Mucosa of rectum (tissue), 2 donors: ENCODE measurements at regions not wholly inside any gene's neighbourhood (a gene's known extent, or its start where the extent isn't known, plus 50 kb on each side); places are given as distances from the start of the nearest gene placed in this dataset.

Source experiments
- H3K27ac ChIP-seq, 2 donors: one replicate each; pipeline ENCODE4 v1.7.0; 2013; ENCODE audit warnings: inconsistent platforms in 2 of 2, low read depth in 2 of 2, low read length in 2 of 2
- H3K27me3 ChIP-seq, 2 donors: one replicate each; pipeline ENCODE4 v1.7.0; 2013; ENCODE audit warnings: low read length in 2 of 2; ENCODE audit not compliant: control insufficient read depth in 2 of 2, insufficient read depth in 2 of 2
- H3K36me3 ChIP-seq, 2 donors: one replicate each; pipeline ENCODE4 v1.7.0; 2013; ENCODE audit warnings: low read length in 2 of 2; ENCODE audit not compliant: control insufficient read depth in 2 of 2, insufficient read depth in 2 of 2
- H3K4me1 ChIP-seq, 2 donors: one replicate each; pipeline ENCODE4 v1.7.0; 2013; ENCODE audit warnings: low read length in 2 of 2, mild to moderate bottlenecking in 1 of 2; ENCODE audit not compliant: control insufficient read depth in 2 of 2, insufficient read depth in 2 of 2
- H3K4me3 ChIP-seq, 2 donors: one replicate each; pipeline ENCODE4 v1.7.0; 2013; ENCODE audit warnings: low read length in 2 of 2
- H3K9ac ChIP-seq, 2 donors: one replicate each; pipeline ENCODE4 v1.7.0; 2013; ENCODE audit warnings: low read length in 2 of 2, low read depth in 1 of 2, mild to moderate bottlenecking in 1 of 2
- H3K9me3 ChIP-seq, 2 donors: one replicate each; pipeline ENCODE4 v1.7.0; 2013; ENCODE audit warnings: low read length in 2 of 2; ENCODE audit not compliant: control insufficient read depth in 2 of 2
- donor health status: healthy.
- donor health status: Normal muscosa, but diverticular disease.

DNA sequence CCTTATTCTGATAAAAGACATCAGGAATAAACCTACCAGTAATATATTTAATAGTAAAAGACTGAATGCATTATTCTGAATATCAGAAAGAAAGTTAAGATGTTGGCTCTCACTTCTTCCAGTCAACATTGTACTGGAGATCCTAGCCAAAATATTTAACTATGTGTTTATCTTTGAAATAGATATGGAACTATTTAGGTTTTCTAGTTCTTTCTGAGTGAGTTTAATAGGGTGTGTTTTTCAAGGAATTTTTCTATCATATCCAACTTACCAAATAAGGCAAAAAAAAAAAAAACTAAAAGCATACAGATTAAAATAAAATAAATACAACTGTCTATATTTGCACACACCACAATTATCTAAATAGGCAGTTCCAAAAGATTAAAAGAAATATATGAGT lies 478.9 kb upstream of the LMO3 start:
- no peak overlapping the region for H3K27ac ChIP-seq
- peaks cover 0 to 2% of the 10 kb centered on the region in 2 donors for H3K9me3 ChIP-seq
- no peak overlapping the region for H3K9ac ChIP-seq
- no peaks in the 10 kb centered on the region for H3K4me1 ChIP-seq
- H3K36me3 ChIP-seq, result no peaks in the 10 kb centered on the region
- no peaks in the 10 kb centered on the region for H3K27me3 ChIP-seq
- H3K4me3 ChIP-seq, result no peak overlapping the region

DNA sequence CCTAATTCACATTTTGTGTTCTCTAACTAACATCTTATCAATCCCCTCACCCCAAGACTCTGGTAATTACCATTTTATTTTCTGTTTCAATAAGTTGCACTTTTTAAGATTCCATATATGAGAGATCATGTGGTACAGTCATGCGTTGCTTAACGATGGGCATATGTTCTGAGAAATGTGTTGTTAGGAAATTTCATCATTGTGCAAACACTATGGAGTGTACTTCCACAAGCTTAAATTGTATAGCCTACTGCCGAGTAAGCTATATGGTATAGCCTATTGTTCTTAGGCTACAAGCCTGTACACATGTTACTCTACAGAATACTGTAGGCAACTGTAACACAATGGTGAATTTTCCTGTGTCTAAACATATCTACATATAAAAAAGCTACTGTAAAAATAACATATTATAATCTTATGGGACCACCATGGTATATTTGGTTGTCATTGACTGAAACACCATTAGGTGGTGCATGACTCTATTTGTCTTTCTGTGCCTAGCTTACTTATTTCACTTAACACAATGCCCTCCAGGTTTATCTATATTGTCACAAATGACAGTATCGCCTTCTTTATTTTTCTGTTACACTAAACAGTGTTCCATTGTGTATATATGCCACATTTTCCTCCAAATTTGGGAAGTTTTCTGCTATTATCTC lies 473.4 kb upstream of the LMO3 start:
- Histone ChIP-seq H3K9ac (no peak overlapping the region), H3K9me3 (peaks cover 0 to 2% of the 10 kb centered on the region in 2 donors), H3K4me1 (no peaks in the 10 kb centered on the region), H3K36me3 (no peaks in the 10 kb centered on the region), H3K27me3 (no peaks in the 10 kb centered on the region), H3K4me3 (no peak overlapping the region), H3K27ac (no peak overlapping the region)

DNA sequence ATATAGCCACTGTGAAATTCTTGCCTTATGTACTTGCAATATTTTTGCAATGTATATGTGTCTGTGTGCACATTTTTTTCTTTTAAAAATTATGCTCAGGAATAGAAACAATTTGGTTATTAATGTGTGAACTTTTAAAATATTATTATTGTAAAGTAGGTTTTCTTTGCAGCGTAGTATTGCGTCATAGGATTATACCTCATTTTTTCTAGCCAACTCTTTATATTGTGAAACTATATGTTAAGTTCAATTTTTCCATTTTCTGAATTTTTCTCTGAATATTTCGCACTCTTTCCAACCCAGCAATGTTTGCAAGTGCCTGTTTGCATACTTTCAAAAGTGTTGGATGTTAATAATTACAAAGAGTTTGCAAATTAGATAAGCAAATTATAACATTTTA lies 471.6 kb upstream of the LMO3 start:
- H3K27ac ChIP-seq, result no peak overlapping the region
- no peaks in the 10 kb centered on the region for H3K4me1 ChIP-seq
- H3K36me3 ChIP-seq, result no peaks in the 10 kb centered on the region
- no peaks in the 10 kb centered on the region for H3K27me3 ChIP-seq
- no peak overlapping the region for H3K9ac ChIP-seq
- no peak overlapping the region for H3K4me3 ChIP-seq
- peaks cover 0 to 2% of the 10 kb centered on the region in 2 donors for H3K9me3 ChIP-seq

DNA sequence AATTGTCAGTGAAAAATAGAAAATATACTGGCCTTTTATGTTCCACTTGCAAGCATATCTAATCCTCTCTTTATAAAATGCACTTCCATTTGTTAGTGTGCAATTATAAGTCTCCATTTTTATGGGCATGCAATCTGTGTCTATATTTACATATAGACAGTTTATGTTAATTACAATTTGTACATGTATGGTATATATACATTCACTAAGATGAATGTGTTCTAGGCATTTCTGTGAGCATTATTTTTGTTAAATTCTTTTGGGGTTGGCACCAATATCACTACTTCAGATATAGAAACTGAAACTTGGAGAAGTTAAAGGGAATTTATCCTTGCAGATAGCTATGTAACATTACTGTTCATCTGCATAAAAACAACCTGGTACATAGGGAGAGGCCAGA lies 470.8 kb upstream of the LMO3 start:
- Histone ChIP-seq H3K4me1 (no peaks in the 10 kb centered on the region), H3K27me3 (no peaks in the 10 kb centered on the region), H3K9me3 (no peaks in the 10 kb centered on the region), H3K27ac (no peak overlapping the region), H3K4me3 (no peak overlapping the region), H3K9ac (no peak overlapping the region), H3K36me3 (no peaks in the 10 kb centered on the region)

DNA sequence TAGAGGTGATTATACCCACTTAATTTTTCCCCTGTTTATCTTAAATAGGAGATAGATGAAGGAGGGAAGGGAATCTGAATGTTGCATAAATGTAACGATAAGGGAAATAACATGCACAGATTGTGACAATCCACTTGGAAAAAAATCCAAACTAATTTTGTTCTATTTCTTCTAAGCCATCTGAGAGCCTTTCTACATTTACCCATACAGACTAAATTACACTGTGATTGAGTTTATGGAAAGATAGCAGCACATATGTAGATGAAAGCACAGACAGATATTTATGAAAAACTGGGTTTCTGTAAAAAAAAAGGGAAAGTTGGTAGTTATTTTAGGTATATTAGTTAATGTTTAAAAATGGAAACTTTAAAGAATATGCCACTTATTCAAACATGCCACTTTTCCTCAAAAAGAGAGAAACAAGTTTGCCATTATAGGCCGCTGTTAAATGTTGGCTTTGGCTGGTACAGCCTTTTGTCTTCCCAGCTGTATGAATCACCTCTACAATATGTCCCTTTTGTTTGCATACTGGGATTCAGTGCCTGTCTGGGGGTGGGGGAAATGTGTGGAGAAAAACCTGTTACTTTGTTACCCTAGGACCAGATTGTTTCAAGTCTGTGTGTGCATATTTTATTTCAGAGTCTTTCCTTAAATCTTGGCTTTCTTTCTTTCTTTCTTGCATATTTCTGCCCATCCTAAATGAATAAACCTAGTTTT lies 470.2 kb upstream of the LMO3 start:
- no peaks in the 10 kb centered on the region for H3K36me3 ChIP-seq
- H3K27me3 ChIP-seq, result no peaks in the 10 kb centered on the region
- H3K27ac ChIP-seq, result no peak overlapping the region
- H3K4me1 ChIP-seq, result no peaks in the 10 kb centered on the region
- H3K4me3 ChIP-seq, result no peak overlapping the region
- H3K9me3 ChIP-seq, result no peaks in the 10 kb centered on the region
- no peak overlapping the region for H3K9ac ChIP-seq

DNA sequence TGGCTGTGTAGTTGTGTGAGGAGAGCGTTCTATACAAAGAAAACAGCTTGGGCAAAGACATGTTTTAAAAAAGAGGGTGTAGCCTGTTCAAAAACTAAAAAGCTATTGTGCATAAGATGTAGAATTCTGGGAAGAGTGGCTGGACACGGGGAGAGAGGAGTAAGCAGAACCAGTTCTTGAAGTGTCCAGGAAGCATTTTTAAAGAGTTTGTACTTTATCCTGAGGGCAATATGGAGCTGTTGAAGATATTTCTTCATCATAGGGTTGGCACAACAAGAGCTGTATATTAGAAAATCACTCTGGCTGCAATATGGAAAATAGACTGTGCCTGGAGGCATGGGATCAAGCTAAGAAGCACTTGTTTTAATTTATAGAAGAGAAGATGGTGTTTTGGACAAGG lies 458.9 kb upstream of the LMO3 start:
- Histone ChIP-seq H3K27me3 (no peaks in the 10 kb centered on the region), H3K36me3 (no peaks in the 10 kb centered on the region), H3K4me1 (no peaks in the 10 kb centered on the region), H3K27ac (no peak overlapping the region), H3K9me3 (peaks cover 0 to 3% of the 10 kb centered on the region in 2 donors), H3K9ac (no peak overlapping the region), H3K4me3 (no peak overlapping the region)

DNA sequence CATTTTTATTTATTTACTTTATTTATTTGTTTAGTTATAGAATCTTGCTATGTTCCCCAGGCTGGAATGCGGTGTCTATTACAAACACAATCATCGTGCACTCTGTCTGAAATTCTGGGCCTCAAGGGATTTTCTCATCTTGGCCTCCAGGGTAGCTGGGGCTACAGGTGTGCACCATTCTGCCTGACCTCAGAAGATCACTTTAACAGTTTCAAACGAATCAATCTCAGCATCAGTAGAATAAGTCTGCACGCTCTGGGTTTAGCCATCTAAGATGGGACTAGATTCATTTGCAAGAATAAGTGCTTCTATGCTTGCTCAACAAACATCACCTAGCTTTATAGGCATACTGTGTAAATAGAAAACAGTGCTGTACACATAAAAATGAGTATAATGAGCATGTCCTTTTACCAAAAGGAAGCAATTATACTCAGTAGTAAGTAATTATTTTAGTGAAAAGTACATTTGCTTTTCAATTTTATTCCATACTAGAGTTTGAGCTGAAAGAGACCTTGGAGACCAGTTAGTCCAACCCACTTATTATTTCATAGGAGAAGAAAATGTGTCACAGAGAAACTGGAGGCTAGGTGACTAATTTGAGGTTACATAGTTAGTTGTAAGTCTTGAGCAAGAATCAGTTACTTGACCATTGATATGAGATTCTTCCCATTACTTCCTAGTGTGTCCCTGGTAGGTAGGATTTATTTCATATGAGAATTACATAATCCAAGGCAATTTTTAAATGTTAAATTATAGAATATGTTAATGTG lies 456.5 kb upstream of the LMO3 start:
- no peaks in the 10 kb centered on the region for H3K36me3 ChIP-seq
- no peaks in the 10 kb centered on the region for H3K4me1 ChIP-seq
- H3K27ac ChIP-seq, result no peak overlapping the region
- H3K27me3 ChIP-seq, result no peaks in the 10 kb centered on the region
- peaks cover 0 to 3% of the 10 kb centered on the region in 2 donors for H3K9me3 ChIP-seq
- H3K9ac ChIP-seq, result no peak overlapping the region
- no peak overlapping the region for H3K4me3 ChIP-seq

DNA sequence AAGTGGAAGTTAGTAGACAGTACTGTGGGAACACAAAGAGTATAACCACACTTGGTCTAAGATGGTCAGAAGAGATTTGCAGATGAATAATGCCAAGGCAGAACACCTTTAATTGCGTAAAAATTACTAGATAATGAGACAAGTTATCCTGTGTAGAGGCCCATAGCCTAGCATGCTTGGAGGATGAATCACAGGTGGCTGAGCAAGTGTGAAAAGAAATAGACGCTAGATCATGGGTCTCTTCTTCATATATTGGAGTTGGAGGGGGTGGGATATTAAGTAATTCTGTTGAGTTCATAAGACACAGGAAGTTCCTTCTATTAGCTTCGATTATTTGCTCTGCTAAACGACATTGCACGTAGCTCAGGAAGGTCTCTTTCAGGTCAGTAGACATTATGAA lies 454.3 kb upstream of the LMO3 start:
- Histone ChIP-seq H3K27me3 (no peaks in the 10 kb centered on the region), H3K27ac (no peak overlapping the region), H3K4me3 (no peak overlapping the region), H3K9ac (no peak overlapping the region), H3K36me3 (no peaks in the 10 kb centered on the region), H3K4me1 (no peaks in the 10 kb centered on the region), H3K9me3 (peaks cover 0 to 3% of the 10 kb centered on the region in 2 donors)

DNA sequence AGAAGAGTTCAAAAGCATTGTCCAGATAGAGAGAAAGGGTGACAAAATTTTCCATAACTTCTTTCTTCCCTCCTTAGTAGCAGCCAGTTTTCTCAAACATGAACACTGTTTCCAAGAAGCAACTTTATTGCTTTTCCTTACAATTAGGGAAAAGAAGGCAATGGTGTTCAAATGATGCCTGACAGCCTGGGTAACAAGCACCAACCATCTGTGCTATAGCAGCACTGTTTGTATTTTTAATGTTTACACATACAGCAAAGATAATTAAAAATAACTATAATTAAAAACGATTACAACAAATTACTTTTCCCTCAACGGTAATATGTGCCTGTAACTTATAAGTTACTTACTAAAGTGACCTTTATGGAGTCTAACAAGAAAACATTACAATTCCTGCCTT lies 450.6 kb upstream of the LMO3 start:
- no peaks in the 10 kb centered on the region for H3K4me1 ChIP-seq
- no peak overlapping the region for H3K4me3 ChIP-seq
- no peak overlapping the region for H3K27ac ChIP-seq
- no peak overlapping the region for H3K9ac ChIP-seq
- H3K9me3 ChIP-seq, result peaks cover 0 to 3% of the 10 kb centered on the region in 2 donors
- no peaks in the 10 kb centered on the region for H3K36me3 ChIP-seq
- no peaks in the 10 kb centered on the region for H3K27me3 ChIP-seq

DNA sequence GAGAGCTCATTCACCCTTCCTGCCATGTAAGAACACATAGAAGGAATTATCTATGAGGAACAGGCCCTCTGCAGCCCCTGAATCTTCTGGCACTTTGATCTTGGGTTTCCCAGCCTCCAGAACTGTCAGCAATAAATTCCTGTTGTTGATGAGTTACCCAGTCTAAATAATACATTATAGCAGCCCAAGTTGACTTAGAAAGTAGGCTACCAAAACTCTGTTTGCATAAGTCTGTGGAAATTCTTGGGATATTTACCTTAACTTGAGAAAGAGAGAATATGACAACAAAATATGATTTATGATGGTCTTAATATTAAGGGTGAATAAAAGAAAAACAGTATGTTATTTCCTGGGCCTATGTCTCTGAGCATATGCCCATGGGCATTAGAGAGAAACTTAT lies 433.0 kb upstream of the LMO3 start:
- H3K27ac ChIP-seq, result no peak overlapping the region
- H3K4me1 ChIP-seq, result no peaks in the 10 kb centered on the region
- peaks cover 0 to 2% of the 10 kb centered on the region in 2 donors for H3K9me3 ChIP-seq
- no peaks in the 10 kb centered on the region for H3K27me3 ChIP-seq
- H3K36me3 ChIP-seq, result no peaks in the 10 kb centered on the region
- no peak overlapping the region for H3K9ac ChIP-seq
- H3K4me3 ChIP-seq, result no peak overlapping the region
